Osteoblast (primary cell): ENCODE measurements at regions not wholly inside any gene's neighbourhood (a gene's known extent, or its start where the extent isn't known, plus 50 kb on each side); places are given as distances from the start of the nearest gene placed in this dataset.

Source experiments
- DNase-seq: peaks from one replicate; pipeline ENCODE4 v3.0.0; 2011; ENCODE audit warnings: low spot score, mixed read lengths; ENCODE audit not compliant: insufficient read length; ENCODE audit errors: missing footprints
- H2AFZ ChIP-seq: 2 replicates; pipeline ENCODE4 v1.6.0; 2011; ENCODE audit warnings: mild to moderate bottlenecking, low read length
- H3K27ac ChIP-seq: 2 replicates; pipeline ENCODE4 v1.5.1; 2011; ENCODE audit warnings: mild to moderate bottlenecking, low read depth, low read length, moderate library complexity
- H3K27me3 ChIP-seq: 2 replicates; pipeline ENCODE4 v1.6.0; 2012; ENCODE audit warnings: mild to moderate bottlenecking, control low read depth, inconsistent platforms, low read length, moderate library complexity; ENCODE audit not compliant: insufficient read depth
- H3K36me3 ChIP-seq: 2 replicates; pipeline ENCODE4 v1.5.1; 2011; ENCODE audit warnings: mild to moderate bottlenecking, low read length, control low read depth, moderate library complexity; ENCODE audit not compliant: insufficient read depth
- H3K4me1 ChIP-seq: 2 replicates; pipeline ENCODE4 v1.5.1; 2011; ENCODE audit warnings: mild to moderate bottlenecking, low read length, control low read depth, moderate library complexity; ENCODE audit not compliant: insufficient read depth
- H3K4me2 ChIP-seq: 2 replicates; pipeline ENCODE4 v1.6.0; 2011; ENCODE audit warnings: mild to moderate bottlenecking, low read length; ENCODE audit not compliant: insufficient read depth
- H3K4me3 ChIP-seq: fragments of 200-600 bp; sonication (generic); 3 replicates; pipeline ENCODE4 v1.5.1; 2012; ENCODE audit warnings: mild to moderate bottlenecking, low read length, inconsistent platforms; ENCODE audit not compliant: insufficient read depth
- H3K79me2 ChIP-seq: 2 replicates; pipeline ENCODE4 v1.6.0; 2012; ENCODE audit warnings: mild to moderate bottlenecking, low read length, control low read depth, inconsistent platforms; ENCODE audit not compliant: insufficient read depth
- H3K9me3 ChIP-seq: 2 replicates; pipeline ENCODE4 v1.5.1; 2011; ENCODE audit warnings: low read depth, low read length, control low read depth
- H4K20me1 ChIP-seq: 2 replicates; pipeline ENCODE4 v1.6.0; 2012; ENCODE audit warnings: mild to moderate bottlenecking, low read length, control low read depth; ENCODE audit not compliant: insufficient read depth
- CTCF ChIP-seq: IDR thresholded peaks from 2 replicates; pipeline ENCODE4 v1.5.1; 2011; ENCODE audit warnings: mild to moderate bottlenecking, low read depth, low read length, moderate library complexity; ENCODE audit errors: extremely low read depth

- H3K36me3 ChIP-seq = no peaks in the 10 kb centered on the region
- no peak for TF ChIP-seq CTCF
Measured at GRCh38 chr5:173709145-173709544, 92.7 kb upstream of the BOD1 start.

GRCh38 chr5:173709761-173710160 lies 93.3 kb upstream of the BOD1 start:
- Histone ChIP-seq H4K20me1 (no peaks in the 10 kb centered on the region), H2AFZ (no peak overlapping the region), H3K4me3 (no peak overlapping the region), H3K9me3 (no peaks in the 10 kb centered on the region), H3K27me3 (no peaks in the 10 kb centered on the region), H3K27ac (no peak overlapping the region), H3K79me2 (no peaks in the 10 kb centered on the region), H3K4me1 (peaks cover 22% of the 10 kb centered on the region), H3K36me3 (no peaks in the 10 kb centered on the region), H3K4me2 (no peak overlapping the region)
- no peak for TF ChIP-seq CTCF
- DNase-seq = no peak

More at GRCh38 chr5:173709145-173709544, 92.7 kb upstream of the BOD1 start:
- H3K79me2 ChIP-seq = no peaks in the 10 kb centered on the region
- no peak overlapping the region for H3K4me2 ChIP-seq
- no peaks in the 10 kb centered on the region for H3K27me3 ChIP-seq
- no peak overlapping the region for H3K27ac ChIP-seq
- no peaks in the 10 kb centered on the region for H3K9me3 ChIP-seq
- no peak overlapping the region for H3K4me3 ChIP-seq
- no peaks in the 10 kb centered on the region for H4K20me1 ChIP-seq
- no peak overlapping the region for H2AFZ ChIP-seq
- DNase-seq = no peak
- H3K4me1 ChIP-seq = peaks cover 16% of the 10 kb centered on the region

- no peak overlapping the region for H3K4me2 ChIP-seq
- H3K36me3 ChIP-seq = no peaks in the 10 kb centered on the region
- H3K79me2 ChIP-seq = no peaks in the 10 kb centered on the region
- no peaks in the 10 kb centered on the region for H4K20me1 ChIP-seq
- no peak overlapping the region for H2AFZ ChIP-seq
- no peak overlapping the region for H3K4me3 ChIP-seq
- no peak for TF ChIP-seq CTCF
- H3K27me3 ChIP-seq = no peaks in the 10 kb centered on the region
- no peak for DNase-seq
- no peak overlapping the region for H3K27ac ChIP-seq
- no peaks in the 10 kb centered on the region for H3K9me3 ChIP-seq
- H3K4me1 ChIP-seq = peaks cover 29% of the 10 kb centered on the region
Measured at GRCh38 chr5:173710528-173710927, 94.1 kb upstream of the BOD1 start.

- H3K36me3 ChIP-seq = no peaks in the 10 kb centered on the region
- no peaks in the 10 kb centered on the region for H3K79me2 ChIP-seq
- no peak overlapping the region for H3K27ac ChIP-seq
- no peak for TF ChIP-seq CTCF
- no peak overlapping the region for H3K4me3 ChIP-seq
- H3K4me1 ChIP-seq = peaks cover 28% of the 10 kb centered on the region
- H3K9me3 ChIP-seq = no peaks in the 10 kb centered on the region
- H3K27me3 ChIP-seq = no peaks in the 10 kb centered on the region
- no peak overlapping the region for H3K4me2 ChIP-seq
- no peak for DNase-seq
- H4K20me1 ChIP-seq = no peaks in the 10 kb centered on the region
- no peak overlapping the region for H2AFZ ChIP-seq
Measured at GRCh38 chr5:173711466-173711865, 95.0 kb upstream of the BOD1 start.
